ENCODE measurements at regions not wholly inside any gene's neighbourhood (a gene's known extent, or its start where the extent isn't known, plus 50 kb on each side); places are given as distances from the start of the nearest gene placed in this dataset.

DNA sequence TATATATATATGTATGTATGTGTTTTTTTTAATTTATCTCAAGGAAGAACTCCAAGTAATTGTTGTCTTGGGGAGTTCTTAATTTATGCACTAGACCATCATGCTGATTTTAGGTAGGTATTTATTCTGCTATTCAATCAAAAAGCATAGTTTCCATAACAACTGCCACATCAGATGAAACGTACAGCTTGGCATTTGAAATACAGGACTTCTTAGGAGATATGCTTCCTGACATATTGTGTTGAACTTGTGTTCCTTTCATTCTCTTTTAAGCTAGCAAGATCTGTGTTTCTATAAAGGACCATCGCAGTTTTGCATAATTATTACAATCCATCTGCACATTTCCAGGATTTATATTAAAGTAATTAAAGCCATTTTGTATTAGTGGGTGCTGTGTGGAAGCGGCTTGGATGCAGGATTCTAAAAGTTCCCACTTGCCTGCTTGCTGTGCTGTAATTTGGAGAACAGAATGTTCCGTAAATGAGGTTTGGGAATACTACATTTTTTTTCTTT is 343.5 kb upstream of the FANCL start:
- DNase-seq (ENCODE audit: low read depth in 4 of 4, low spot score in 3 of 4) = no peak

DNA sequence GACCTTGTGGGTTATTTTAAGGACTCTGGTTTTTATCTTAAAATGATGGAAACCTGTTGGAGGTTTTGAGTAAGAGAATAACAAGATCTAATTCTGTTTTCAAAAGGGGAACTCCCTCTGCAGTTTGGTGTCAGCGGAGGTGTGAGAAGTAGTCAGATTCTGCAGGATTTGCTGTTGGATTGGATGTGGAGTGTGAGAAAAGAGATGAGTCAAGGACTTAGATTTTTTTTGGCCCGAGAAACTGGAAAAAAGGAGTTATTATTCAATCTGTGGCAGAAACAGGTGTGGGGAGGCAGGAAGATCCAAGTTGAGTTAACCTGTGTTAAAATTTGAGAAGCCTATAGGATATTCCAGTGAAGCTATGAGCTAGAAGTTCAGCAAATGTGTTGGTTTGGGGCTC is 337.2 kb upstream of the FANCL start:
- no peak for DNase-seq (ENCODE audit: low read depth in 4 of 4, low spot score in 3 of 4)

DNA sequence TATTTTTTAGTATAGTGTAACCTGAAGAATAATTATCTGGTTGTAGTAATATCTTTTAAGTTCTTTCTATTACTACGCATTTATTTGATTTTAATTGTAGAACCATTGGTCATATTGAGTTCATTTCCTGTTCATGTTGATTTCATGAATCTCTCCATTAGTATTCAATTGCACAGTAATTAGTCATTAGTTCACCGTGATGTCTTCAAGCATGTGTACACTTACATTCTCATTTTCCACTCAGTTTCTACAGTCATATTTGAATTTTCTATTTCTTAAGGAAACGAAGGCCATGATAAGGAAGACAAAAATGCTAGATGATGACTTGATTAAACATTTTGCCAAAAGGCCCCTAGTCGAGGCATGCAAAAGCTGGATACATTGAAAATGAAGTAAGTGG is 333.7 kb upstream of the FANCL start:
- DNase-seq (ENCODE audit: low read depth in 4 of 4, low spot score in 3 of 4) = no peak

DNA sequence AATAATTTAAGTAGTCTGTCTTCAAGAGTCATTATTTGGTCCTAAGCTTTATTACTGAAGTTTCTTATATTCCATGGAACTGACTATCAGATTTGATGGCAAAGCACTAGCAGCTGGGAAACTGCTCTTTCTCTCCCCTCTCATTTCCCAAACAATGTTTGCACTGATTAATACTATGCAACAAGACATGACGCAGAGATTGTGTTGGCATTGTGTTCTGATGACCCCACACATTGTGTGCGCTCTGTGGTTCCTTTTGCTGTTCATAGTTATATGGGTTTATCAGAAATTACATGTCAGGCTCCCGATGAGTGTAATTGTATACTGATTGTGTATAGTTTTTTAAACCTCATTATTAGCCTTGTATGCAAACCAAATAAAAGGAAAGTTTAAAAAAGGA is 331.6 kb upstream of the FANCL start:
- no peak for DNase-seq (ENCODE audit: low read depth in 4 of 4, low spot score in 3 of 4)

DNA sequence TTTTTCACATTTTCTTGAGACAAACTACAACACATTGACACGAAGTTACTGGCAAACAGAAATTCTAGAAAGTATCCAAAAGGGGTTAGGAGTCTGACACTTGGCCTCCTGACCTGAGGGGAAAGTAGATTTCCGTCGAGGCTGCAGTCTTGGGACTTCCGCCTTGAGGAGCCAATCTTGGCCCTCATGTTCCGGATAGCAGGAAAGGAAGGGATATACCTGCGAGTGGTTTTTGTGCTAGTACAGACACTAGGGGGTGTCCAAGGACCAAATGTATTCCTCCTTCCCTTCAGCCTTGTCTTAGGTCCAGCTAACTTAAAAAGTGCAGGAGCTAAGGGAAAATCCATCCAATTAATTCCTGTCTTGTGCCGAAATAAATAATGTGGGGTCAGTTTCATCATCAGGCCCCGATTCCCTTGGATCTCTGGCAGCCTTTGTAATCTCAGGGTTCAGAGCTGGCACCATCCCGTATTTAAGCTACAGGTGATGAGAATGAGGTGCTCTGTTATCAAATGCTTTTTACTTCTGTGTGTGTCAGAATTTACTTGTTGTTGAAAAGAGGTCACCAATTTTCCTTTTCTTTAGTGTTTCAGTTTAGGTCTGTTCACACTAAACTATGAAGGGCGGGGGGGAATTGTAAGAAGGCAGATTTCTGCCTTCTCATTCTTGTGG is 330.2 kb upstream of the FANCL start:
- DNase-seq (ENCODE audit: low read depth in 4 of 4, low spot score in 3 of 4) = peak; percentile 27 to 46 (median 40)

DNA sequence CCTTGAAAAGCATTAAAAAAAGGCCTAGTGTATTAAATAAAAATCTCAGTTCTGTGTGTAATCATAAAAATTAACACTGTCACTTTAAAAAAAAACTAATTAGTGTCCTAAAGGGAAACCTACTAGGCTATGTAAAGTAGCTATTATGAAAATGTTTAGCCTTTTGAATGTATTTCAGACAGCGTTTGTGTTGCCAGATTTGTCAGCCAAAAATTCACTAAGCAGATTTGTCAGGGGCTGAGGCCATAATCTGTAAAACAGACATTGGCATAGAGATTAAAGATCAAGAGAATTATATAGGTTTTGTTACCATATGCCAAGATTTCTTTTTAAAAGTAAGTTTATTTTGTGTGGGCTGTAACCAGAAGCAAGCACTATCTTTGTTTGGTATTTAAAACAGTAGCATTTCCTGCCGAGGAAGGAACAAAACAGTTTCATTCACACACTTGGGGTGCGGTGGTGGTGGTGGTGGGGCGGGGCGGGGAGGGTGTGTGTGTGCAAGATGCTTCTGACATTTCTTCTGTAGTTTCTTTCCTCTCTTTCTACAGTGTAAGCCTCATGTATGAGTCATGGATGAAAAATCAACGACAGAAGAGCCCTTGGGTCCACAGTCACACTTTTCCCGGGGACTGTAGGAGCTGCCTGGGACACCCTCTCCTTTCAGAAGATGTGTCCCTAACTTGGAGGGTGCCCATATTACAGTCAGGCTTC is 328.5 kb upstream of the FANCL start:
- no peak for DNase-seq (ENCODE audit: low read depth in 4 of 4, low spot score in 3 of 4)

DNA sequence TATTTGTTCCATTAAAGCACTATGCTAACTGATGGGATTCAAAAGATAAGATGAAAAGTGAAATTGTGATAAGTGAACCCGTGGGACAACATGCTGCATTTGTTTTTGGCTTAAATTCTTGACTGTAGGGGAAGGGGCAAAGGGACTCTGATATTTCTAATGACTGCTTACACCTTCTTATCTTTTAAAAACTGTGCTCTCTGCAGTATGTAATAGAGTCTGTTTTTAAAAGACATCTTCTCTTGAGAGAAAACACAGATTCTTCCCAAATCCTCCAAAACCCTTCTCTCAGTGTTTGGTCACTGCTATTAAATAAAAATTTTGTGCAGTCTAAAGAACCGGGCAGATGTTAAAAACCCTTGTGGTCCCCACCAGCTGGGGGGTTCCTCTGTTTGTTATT is 327.8 kb upstream of the FANCL start:
- DNase-seq (ENCODE audit: low read depth in 4 of 4, low spot score in 3 of 4) = no peak

DNA sequence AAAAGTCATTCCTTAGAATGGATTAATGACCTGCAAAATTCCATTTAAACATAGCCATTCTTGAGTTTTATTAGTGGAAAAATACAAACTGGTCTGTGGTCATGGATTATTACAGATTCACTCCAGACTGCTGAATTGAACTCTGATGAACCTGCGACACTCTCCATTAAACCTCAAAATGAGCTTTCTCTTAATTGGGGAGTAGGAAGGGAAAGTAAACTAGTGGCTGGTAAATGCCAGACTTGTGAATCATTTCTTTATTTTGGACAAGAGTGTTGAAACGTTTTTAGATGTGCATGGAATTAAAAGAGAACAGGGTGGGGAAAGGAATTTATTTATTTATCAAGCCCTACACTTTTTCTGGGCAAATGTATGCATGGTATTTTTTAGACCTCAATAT is 321.2 kb upstream of the FANCL start:
- DNase-seq (ENCODE audit: low read depth in 4 of 4, low spot score in 3 of 4) = no peak

DNA sequence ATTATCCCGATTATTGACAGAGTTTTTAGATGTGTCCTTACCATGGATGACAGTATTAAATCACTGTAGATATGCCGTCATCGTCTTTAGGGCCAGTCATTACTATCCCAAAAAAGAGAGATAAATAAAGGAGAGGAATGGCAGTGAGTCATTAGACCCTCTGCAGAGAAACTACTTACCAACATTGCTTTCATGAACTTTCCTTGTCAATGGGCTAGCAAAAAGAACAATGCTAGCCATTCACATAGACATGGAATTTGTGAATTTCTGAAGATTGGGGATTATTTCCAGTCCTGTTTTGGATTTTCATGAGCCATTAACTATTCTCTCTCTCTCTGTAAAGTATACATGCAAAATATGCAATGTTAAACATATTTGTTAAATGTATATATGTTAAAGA is 319.4 kb upstream of the FANCL start:
- no peak for DNase-seq (ENCODE audit: low read depth in 4 of 4, low spot score in 3 of 4)

DNA sequence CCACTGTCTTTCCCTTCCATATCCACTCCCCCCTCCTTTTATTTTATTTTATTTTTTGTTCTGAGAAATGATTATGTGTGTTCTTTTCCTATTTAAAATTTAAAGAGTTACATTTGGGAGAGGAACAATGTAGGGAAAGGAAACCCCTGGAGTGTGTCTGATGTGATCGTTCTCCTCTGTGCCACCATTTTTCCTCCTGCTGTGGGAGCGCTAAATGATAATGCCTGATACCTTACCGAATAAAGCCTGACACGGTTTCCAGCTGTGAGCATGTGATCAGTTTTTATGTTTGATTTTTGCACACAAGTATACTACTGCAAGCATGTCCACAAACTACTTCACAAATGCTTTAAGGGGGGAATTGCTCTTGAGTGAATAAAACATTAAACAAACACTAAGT is 317.8 kb upstream of the FANCL start:
- DNase-seq (ENCODE audit: low read depth in 4 of 4, low spot score in 3 of 4) = no peak

DNA sequence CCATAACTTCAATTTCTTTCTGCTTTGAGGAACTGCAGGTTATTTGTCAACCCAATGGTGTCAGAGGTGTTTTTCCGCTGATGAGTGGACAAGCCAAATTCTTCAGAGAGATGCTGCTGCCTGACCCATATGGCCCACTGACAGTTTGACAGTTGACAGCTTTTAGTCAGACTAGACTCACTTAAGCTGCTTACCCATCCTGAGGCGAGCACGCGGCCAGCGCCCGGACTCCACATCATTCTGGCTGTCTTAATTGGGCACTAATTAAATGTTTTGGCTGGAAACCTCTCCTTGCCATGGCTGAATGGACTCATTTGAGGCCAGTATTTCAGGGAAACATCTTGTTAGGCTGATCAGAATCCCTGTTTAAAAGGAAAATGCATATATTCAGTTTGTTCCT is 316.1 kb upstream of the FANCL start:
- no peak for DNase-seq (ENCODE audit: low read depth in 4 of 4, low spot score in 3 of 4)

DNA sequence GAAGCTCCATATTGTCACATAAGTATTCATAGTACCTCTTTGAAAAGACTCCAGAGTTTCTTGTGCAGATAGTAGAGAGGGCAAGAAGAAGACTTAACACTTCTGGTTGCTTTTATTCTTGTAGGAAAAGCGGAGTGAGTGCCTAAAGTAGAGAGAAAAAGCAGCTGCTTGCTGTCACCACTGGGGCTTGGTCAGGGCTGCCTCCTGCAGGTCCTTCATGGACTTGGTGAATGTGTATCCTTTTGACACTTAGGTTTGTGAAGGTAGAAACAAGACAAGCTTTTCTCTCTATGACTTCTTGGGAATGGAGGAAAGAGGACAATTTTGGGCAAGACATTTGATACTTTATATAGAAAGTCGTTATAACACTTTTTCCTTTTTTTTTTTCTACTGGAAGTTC is 312.8 kb upstream of the FANCL start:
- no peak for DNase-seq (ENCODE audit: low read depth in 4 of 4, low spot score in 3 of 4)

DNA sequence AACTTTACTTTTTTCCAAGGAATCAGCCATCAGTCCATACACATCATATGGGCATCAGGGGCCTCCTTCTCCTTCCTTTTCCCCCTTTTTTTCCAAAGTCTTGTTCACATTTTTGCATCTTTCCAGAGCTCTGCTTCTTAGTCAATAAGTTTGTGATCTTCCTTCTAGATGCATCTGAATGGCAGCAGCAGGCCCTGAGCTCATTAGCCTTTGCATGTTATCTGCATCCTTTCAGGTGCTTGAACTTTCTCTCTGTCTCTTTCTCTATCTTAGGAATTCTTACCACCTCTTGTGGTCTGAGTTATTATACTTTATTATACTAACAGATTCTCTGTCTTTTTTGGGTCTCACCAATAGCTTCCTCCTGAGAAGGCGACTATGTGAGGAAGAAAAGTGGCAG is 312.4 kb upstream of the FANCL start:
- DNase-seq (ENCODE audit: low read depth in 4 of 4, low spot score in 3 of 4) = no peak

DNA sequence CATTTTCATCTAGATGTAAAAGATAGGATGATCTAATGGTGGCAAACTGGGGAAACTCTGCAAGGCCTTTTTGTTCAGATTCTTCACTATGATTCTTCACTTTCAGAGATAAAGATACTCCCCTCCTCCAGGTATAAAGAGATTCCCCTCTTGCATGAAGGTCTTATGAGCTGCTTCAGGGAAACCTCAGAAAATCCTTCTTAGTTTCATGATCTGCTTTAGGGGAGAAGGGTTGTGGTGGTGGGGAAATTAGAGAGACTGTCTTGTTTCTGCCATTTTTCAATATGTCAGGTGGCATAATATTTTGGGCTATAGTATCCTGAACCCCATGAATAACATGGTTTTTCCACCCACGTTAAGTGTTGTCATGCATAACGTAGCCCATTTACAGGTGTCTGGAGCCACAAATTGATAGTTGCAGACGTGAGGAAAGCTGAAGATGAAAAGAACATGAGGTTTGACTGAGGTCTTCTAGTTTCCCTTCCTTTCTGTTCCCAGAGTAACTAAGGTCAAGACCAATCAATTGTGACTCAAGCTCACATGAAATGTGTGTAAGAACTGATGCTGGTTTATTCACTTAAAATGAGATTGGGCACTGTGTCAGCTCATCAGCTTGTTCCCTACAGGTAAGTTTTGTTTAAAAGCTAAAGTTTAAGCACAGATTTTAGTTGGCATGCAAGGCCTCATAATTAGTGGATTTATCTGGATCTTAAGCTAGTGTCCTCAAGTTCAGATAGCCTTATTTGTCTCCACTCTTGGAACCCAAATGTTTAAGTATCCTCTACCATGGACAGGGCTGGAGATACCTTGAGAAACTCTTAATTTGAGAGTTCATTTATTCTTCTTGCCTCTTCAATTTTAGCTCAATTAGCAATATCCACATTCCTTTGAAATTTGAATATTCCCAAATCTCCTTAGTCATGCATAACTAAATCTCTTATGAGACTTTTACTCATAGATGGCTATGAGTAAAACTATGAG is 304.5 kb upstream of the FANCL start:
- DNase-seq (ENCODE audit: low read depth in 4 of 4, low spot score in 3 of 4) = no peak

DNA sequence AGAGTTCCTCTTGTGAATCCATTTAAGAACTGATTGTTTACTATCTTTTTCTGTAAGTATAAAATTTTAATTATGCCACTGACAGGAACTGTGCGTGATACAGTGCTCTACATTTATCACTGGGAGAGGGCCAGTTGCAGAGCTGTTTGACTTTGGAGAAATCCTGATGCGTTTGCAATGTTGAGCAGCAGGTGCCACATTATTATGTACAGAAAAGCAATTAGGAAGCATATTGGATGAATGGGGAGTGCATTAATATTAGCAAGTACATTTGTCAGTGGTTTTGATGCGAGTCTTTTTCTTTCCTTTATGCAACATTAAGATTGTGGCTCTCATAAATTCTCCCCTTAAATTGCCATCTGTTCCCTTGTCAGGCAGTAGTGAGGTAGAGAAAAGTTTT is 302.3 kb upstream of the FANCL start:
- DNase-seq (ENCODE audit: low read depth in 4 of 4, low spot score in 3 of 4) = no peak

DNA sequence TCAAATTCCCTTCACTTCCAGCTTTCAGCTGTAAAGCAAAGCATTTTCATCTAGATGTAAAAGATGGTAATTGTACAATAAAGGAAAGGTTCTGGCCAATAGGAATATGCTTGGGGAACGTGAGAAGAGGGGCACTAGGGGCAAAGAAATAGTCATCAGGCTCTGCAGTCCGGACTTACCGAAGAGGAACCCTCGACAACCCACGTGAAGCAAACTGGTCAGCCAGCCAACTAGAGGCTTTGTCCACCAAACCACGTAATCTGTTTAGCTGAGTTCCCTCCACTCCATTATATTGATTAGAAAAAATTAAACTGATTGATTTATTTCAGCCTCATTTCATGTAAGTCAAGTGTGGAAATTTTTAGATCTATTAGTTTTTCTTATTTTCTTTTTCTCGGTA is 300.4 kb upstream of the FANCL start:
- DNase-seq (ENCODE audit: low read depth in 4 of 4, low spot score in 3 of 4) = no peak

DNA sequence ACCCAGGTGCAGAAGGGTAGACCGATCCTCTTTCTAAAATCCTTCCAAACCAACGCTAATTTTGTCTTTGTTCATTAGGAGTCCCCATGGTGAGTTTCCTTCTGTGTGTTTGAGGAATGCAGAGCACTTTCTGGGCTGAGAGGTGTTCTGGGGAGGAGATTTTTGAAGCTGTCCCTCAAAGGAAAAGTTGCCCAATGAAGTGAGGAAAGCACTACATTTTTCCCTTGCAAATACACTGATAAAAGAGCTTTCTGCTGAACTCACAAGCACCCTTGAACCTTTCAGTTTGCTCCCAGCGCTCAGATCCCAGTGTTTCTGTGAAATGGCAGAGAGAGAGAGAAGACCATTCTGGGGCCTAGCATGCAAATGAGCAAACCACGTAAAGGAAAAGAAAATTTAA is 299.6 kb upstream of the FANCL start:
- DNase-seq (ENCODE audit: low read depth in 4 of 4, low spot score in 3 of 4) = no peak

DNA sequence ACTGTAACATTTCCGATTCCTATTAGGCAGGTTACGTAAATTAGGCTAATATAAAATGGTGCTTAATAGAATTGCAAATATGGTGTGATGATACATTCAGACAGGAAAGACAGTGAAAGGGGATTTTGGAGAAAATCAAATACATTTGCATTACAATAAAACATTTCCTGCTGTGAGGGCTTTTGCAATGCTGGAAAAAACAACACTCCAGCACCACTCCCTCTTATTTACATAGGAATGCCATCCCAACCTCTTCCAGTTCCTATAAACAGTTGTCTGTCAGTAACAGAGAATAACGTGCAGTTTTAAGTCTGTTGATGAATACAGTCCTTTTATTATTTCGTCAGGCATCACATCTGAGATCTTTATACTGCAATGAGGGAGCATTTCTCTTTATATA is 298.8 kb upstream of the FANCL start:
- DNase-seq (ENCODE audit: low read depth in 4 of 4, low spot score in 3 of 4) = no peak

DNA sequence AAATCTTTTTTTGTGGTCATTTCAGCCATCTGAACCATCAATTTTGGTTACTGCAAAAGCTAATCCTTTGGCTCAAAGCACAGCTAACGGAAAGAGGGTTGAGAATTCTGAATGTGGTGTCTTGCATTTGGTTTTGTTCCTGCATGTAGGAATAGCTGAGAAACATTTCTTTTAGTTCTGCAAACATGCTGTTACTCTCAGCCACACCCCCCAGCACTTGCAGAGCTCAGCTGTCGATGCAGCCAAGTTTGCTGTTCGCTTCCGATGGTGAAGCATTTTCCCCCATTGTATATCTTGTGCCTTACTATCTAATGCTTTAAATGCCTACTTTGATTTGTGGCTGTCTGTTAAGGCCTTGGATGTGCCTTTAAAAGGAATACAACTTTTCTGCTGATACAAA is 294.9 kb upstream of the FANCL start:
- no peak for DNase-seq (ENCODE audit: low read depth in 4 of 4, low spot score in 3 of 4)

DNA sequence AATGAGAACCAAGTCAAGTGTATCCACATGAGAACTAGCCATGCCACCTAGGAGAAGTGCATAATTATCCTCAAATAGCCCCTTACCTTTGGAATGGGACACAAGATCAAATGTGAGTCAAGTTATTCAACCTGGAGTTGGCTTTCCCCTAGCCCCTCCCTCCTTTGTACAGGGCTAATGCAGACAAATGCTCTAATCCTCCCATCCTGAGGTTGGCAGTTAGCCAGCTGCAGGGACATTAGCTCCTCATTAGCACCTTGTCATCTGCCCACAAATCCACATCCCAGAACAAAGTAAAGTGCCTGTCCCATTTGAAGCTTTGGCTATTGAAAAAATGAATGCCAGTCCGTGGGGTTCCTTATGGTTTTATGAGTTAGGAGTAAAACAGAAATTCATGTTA is 294.1 kb upstream of the FANCL start:
- DNase-seq (ENCODE audit: low read depth in 4 of 4, low spot score in 3 of 4) = no peak

DNA sequence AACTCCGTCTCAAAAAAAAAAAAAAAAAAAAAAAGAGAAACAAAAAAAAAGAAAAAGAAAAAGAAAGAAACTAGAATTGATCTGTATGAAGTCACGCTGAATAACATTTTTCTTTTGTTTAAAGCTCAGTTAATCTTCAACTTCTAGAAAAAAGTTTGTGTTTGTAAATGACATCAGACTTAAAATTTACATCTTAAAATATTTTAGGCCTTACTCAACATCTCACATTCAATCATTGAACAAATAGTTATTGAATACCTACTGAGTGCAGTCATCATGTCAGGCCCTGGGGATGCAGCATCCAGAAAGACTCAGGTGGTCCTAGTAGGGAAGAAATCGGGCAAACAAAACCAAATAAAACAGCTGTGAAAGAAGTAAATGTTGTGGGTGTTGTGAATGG is 292.3 kb upstream of the FANCL start:
- DNase-seq (ENCODE audit: low read depth in 4 of 4, low spot score in 3 of 4) = no peak

All from left renal pelvis (tissue), 4 donors.